ENCODE measurements at regions not wholly inside any gene's neighbourhood (a gene's known extent, or its start where the extent isn't known, plus 50 kb on each side); places are given as distances from the start of the nearest gene placed in this dataset.

DNA sequence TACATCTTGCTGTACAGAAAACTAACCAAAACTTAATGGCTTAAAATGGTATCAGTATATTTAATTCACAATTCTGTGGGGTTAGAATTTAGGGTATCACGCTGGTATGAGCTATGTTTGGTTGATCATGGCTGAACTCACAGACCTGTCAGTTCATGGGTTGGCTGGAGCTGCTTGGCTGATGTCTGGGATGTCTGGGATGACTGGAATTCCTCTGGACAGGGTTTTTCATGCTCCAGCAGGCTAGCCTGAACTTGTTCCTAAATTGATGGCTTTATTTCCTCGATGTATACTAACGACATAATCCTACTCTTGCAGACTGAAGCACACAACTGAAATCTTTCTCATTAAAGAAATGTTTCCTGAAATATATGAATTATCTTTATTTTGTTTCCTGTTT, 338.9 kb upstream of the GBE1 start:
- no peak for ATAC-seq
- no peaks in the 10 kb centered on the region for H3K27me3 ChIP-seq

DNA sequence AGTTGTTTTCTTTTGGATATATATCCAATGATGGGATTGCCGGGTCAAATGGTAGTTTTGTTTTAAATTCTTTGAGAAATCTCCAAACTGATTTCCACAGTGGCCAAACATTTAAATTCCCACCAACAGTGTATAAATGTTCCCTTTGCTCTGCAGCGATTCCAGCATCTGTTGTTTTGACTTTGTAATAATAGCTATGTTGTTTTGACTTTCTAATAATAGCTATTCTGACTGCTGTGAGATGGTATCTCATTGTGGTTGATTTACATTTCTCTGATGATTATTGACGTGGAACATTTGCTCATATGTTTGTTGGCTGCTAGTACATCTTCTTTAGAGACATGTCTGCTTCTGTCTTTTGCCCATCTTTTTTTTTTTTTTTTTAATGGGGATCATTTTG, 332.2 kb upstream of the GBE1 start:
- Histone ChIP-seq H3K27me3 (no peaks in the 10 kb centered on the region), H3K4me3 (no peak overlapping the region), H3K27ac (no peak overlapping the region), H3K4me1 (no peaks in the 10 kb centered on the region), H3K36me3 (no peaks in the 10 kb centered on the region), H3K9me3 (no peaks in the 10 kb centered on the region)
- 68 to 81% methylated on average over 3 of the region's 3 CpGs for WGBS, 2 donors (ENCODE audit: low coverage in 1 of 2)
- no peak for TF ChIP-seq EP300 (IDR thresholded peaks at IDR 0.05)
- TF ChIP-seq POLR2A (IDR thresholded peaks at IDR 0.05), result no peak
- TF ChIP-seq, protein P1, sequence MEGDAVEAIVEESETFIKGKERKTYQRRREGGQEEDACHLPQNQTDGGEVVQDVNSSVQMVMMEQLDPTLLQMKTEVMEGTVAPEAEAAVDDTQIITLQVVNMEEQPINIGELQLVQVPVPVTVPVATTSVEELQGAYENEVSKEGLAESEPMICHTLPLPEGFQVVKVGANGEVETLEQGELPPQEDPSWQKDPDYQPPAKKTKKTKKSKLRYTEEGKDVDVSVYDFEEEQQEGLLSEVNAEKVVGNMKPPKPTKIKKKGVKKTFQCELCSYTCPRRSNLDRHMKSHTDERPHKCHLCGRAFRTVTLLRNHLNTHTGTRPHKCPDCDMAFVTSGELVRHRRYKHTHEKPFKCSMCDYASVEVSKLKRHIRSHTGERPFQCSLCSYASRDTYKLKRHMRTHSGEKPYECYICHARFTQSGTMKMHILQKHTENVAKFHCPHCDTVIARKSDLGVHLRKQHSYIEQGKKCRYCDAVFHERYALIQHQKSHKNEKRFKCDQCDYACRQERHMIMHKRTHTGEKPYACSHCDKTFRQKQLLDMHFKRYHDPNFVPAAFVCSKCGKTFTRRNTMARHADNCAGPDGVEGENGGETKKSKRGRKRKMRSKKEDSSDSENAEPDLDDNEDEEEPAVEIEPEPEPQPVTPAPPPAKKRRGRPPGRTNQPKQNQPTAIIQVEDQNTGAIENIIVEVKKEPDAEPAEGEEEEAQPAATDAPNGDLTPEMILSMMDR (IDR thresholded peaks at IDR 0.05), result no peak
- no peak for TF ChIP-seq POLR2AphosphoS5 (IDR thresholded peaks at IDR 0.05)
- no peak for ATAC-seq

More for the DNA sequence above, 338.9 kb upstream of the GBE1 start:
- no peak overlapping the region for H3K27ac ChIP-seq
- no peaks in the 10 kb centered on the region for H3K36me3 ChIP-seq
- H3K4me3 ChIP-seq, result no peak overlapping the region
- TF ChIP-seq POLR2AphosphoS5 (IDR thresholded peaks at IDR 0.05) (no peak), EP300 (IDR thresholded peaks at IDR 0.05) (no peak)
- WGBS, 2 donors (ENCODE audit: low coverage in 1 of 2), result 46 to 54% methylated on average over 3 of the region's 3 CpGs
- no peaks in the 10 kb centered on the region for H3K9me3 ChIP-seq
- H3K4me1 ChIP-seq, result no peaks in the 10 kb centered on the region

DNA sequence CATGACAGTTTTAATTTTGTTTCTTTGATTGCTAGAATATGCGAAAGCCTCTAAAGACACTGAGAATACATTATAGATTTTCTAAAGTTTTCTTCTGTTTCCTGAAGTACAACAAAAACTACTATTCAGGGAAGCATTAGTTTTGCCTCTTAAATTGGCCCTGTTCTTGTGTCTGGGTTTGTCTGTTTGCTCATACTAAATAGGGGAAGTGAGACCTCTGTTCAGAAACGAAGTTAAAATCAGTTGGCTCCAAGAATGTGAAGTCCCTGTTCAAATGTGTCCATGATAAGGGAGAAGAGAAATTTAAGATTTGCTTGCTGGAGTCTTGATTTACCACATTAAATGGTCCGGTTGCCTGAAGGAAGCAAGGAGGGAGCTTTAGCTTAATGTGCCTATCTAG, 327.3 kb upstream of the GBE1 start:
- H3K27me3 ChIP-seq, result no peaks in the 10 kb centered on the region
- no peaks in the 10 kb centered on the region for H3K36me3 ChIP-seq
- TF ChIP-seq POLR2A (IDR thresholded peaks at IDR 0.05) (no peak), EP300 (IDR thresholded peaks at IDR 0.05) (no peak), POLR2AphosphoS5 (IDR thresholded peaks at IDR 0.05) (no peak)
- TF ChIP-seq, protein P1 (IDR thresholded peaks at IDR 0.05), result no peak
- no peak overlapping the region for H3K4me3 ChIP-seq
- no peaks in the 10 kb centered on the region for H3K9me3 ChIP-seq
- no peak for ATAC-seq
- H3K4me1 ChIP-seq, result no peaks in the 10 kb centered on the region
- no peak overlapping the region for H3K27ac ChIP-seq
- 70 to 72% methylated on average over 2 to 3 of the region's 3 CpGs for WGBS, 2 donors (ENCODE audit: low coverage in 1 of 2)

DNA sequence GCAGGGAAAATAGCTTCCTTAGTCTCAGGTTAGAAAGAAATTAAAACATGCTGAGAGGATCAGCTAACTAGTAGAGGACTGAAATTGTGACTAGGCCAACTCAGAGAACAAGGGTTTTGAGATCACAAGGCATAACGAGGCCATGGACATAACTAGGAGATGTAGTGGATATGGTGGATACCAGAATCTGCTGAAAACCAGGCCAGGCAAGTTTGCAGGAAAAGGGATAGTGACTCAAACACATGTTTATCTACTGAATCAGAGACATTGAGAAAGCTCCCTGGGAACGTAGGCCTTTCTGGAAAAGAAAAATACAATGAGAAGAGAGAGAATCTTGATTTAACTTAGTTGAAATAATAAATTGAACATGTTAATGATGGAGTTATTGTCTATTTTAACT, 326.5 kb upstream of the GBE1 start:
- TF ChIP-seq POLR2A (IDR thresholded peaks at IDR 0.05) (no peak), POLR2AphosphoS5 (IDR thresholded peaks at IDR 0.05) (no peak), EP300 (IDR thresholded peaks at IDR 0.05) (no peak)
- TF ChIP-seq, protein P1 (IDR thresholded peaks at IDR 0.05), result no peak
- WGBS, 2 donors (ENCODE audit: low coverage in 1 of 2), result 51 to 71% methylated on average over 2 of the region's 2 CpGs
- Histone ChIP-seq H3K4me3 (no peak overlapping the region), H3K27me3 (no peaks in the 10 kb centered on the region), H3K36me3 (no peaks in the 10 kb centered on the region), H3K27ac (no peak overlapping the region), H3K4me1 (no peaks in the 10 kb centered on the region), H3K9me3 (no peaks in the 10 kb centered on the region)
- ATAC-seq, result no peak

DNA sequence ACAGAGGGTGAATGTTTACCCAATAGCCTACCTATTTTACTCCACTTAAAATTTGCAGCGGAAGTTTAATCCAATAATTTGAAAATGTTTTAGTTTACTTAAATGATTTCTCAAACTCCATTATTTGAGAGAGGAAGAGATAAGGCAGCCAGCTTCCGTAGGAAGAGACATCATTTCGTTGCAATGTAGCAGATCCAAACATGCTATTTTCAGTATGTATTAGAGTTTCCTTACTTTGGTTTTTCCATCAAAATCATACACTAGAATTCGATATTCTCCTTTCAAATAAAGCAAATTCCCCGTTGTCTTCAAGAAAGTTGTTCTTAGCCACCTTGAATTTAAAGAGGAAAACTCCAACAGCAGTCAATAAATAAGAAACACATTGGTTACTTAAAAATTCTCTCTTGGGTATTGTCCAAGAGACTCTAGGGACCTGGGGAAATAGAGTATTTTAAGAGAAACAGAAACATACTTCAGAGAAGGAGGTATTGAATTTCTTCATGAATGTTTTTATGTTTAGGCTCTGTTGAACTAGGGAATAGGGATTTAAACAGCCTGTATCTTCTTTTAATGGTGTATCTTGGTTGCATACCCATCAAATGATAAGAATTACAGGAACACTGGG, 324.5 kb upstream of the GBE1 start:
- WGBS, 2 donors (ENCODE audit: low coverage in 1 of 2), result 50 to 53% methylated on average over 5 of the region's 5 CpGs
- Histone ChIP-seq H3K9me3 (no peaks in the 10 kb centered on the region), H3K4me3 (no peak overlapping the region), H3K27me3 (no peaks in the 10 kb centered on the region), H3K4me1 (no peaks in the 10 kb centered on the region), H3K36me3 (no peaks in the 10 kb centered on the region), H3K27ac (no peak overlapping the region)
- no peak for ATAC-seq
- TF ChIP-seq POLR2AphosphoS5 (IDR thresholded peaks at IDR 0.05), result no peak
- no peak for TF ChIP-seq EP300 (IDR thresholded peaks at IDR 0.05)
- no peak for TF ChIP-seq POLR2A (IDR thresholded peaks at IDR 0.05)
- TF ChIP-seq, protein P1 (IDR thresholded peaks at IDR 0.05), result no peak
